ENCODE measurements at regions not wholly inside any gene's neighbourhood (a gene's known extent, or its start where the extent isn't known, plus 50 kb on each side); places are given as distances from the start of the nearest gene placed in this dataset.

DNA sequence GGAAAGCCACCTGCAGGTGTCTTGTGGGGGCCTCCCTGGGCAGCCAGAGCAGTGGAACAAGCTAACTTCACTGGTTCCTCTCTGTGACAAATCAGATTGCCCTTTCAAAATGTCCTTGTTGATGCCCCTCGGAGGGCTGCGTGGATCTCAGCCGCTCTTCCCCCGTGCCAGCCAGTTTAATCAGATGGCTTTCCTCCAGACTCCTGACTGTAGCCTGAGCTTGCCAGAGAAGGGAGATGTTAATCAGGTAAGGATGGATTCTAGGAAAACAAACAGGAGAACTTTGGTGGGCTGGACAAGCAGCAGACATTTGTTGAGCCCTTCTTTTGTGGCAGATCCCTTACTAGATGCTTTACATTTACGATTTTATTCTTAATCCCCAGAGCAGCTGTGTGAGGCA, 88.2 kb downstream of the DMRTA2 start:
- TF ChIP-seq CTCF (conservative IDR thresholded peaks at IDR 0.05; ENCODE audit: low read length) (no peak), EZH2phosphoT487 (IDR thresholded peaks at IDR 0.05; ENCODE audit: borderline replicate concordance, low read depth, low read length) (no peak)
